AG09319 (cell line): ENCODE measurements at regions not wholly inside any gene's neighbourhood (a gene's known extent, or its start where the extent isn't known, plus 50 kb on each side); places are given as distances from the start of the nearest gene placed in this dataset.

ENCODE experiments used
- DNase-seq: peaks from one replicate; pipeline ENCODE4 v3.0.0-alpha.2; 2010; ENCODE audit warnings: low read depth; ENCODE audit errors: extremely low read depth
- CTCF ChIP-seq: IDR thresholded peaks from 2 replicates; pipeline ENCODE4 v1.5.1; 2011; ENCODE audit warnings: low read depth, mild to moderate bottlenecking, inconsistent platforms, low read length, moderate library complexity

DNA sequence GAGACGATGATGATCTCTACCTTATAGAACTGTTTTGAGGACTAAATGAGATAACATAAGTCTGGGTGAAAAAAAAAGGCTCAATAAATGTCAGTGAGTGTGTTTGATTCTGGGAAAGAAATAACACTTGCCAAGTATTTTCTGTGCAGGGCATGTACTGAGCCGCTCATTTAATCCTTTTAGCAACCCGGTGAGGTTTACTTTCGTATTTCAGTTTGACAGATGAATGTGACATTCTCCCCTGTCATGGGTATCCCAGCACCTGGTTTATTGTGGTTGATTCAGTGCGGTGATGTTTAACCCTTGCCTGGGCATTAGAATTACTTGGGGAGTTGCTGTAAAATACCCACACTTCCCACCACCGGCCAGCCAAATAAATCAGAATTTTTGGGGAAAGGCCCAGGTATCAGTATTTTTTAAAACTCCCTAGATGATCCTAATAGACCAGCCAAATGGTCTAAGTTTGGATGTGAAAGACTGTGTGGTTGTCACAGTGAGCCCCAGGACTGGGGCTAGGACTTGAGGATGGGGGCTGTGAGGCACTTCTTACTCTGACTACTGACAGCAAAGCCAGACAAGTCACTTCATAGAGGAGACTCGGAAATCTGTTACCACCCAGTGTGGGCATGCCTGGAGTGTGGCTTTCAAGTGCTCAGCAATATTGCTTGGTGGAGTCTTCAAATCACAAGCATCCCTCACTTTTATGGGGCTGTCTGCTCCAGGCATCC, 100.2 kb upstream of the KCNG1 start:
- no peak for DNase-seq
- no peak for TF ChIP-seq CTCF

DNA sequence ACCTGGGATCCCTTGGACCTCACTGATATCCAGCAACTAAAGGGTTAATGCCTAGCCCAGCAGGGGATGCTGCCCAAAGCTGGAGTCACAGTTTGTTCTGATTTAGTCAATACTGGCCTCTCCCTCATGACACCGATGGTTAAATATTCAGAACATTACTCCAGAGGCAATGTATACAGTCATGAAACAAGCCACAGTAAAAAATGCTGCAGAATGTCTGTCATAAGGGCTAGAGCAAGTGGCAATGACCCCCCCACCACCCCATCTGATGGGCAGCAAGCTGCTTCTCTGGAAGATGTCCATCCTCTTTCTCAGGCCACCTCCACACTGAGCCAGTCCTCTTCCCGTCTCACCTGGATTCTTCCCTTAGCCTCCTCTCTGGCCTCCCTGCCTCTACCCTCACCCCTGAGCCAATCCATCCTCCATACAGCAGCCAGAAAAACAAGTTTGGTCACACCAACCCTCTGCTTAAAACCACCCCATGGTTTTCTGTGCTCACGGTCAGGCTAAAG, 99.0 kb upstream of the KCNG1 start:
- no peak for TF ChIP-seq CTCF
- DNase-seq = no peak

- TF ChIP-seq CTCF = no peak
- no peak for DNase-seq
These were observed 98.4 kb upstream of the KCNG1 start for GRCh38 chr20:51121272-51121671.

DNA sequence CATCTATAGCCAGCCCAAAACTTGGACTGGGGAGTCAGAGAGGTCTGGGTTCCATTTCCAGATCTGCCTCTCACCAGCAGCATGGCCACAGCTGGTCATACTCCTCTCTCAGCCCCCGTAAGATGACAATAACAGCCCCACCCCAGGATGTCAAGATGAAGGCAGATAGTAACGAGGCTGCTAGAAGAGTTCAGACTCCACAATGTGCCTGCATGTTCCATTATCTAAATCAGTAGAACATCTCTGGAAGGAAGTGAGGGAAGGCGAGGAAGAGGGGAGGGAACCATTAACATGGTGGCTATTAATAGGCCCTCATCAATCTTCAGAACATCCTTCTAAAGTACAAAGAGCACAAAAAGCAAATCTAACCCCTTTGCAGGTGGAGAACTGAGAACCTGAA, 98.0 kb upstream of the KCNG1 start:
- no peak for TF ChIP-seq CTCF
- DNase-seq = no peak

DNA sequence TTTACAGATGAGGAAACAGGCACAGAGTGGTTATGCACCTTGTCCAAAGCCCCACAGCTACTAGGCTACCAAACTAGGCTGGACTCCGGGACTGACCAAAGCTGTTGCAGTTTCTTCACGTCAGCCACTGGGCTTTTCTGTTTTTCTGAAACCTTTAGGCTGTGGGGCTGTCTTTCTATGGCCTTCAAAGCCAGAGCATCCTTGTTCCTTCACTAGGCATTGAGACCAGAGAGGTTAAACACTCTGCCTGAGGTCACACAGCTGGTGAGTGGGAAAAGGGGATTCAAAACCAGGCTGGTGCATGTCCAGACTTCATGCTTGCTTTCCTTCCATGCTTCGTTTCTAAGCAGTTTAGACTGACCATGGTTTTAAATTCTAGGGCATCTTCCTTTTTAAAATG, 97.5 kb upstream of the KCNG1 start:
- TF ChIP-seq CTCF = no peak
- DNase-seq = no peak

DNA sequence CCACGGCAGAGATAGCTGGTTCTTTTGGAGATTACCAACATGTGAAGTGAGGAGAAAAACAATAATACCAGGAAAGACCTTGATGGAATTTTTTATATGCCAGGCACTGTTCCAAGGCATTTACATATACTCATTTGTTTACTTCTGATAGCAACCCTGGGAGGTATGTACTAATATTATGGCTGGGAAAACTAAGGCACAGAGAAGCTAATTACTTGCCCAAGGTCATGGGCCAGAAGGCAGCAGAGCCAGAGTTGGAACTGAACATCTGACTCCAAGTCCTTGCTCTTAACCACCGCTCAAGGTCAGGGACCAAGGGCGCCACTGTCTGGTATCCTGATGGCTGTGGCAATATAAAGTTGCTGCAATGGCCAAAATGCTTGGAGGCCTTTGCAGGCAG, 97.0 kb upstream of the KCNG1 start:
- no peak for TF ChIP-seq CTCF
- DNase-seq = no peak

GRCh38 chr20:51118985-51119527, 96.1 kb upstream of the KCNG1 start:
- no peak for DNase-seq
- TF ChIP-seq CTCF = no peak
